GM19238 (cell line): ENCODE measurements at regions not wholly inside any gene's neighbourhood (a gene's known extent, or its start where the extent isn't known, plus 50 kb on each side); places are given as distances from the start of the nearest gene placed in this dataset.
A peak's percentile ranks its signal among the peaks of the same experiment; 100 is the strongest.

ENCODE experiments used
- DNase-seq: peaks from one replicate; pipeline ENCODE4 v3.0.0; 2011; ENCODE audit warnings: low spot score; ENCODE audit not compliant: insufficient read length

DNA sequence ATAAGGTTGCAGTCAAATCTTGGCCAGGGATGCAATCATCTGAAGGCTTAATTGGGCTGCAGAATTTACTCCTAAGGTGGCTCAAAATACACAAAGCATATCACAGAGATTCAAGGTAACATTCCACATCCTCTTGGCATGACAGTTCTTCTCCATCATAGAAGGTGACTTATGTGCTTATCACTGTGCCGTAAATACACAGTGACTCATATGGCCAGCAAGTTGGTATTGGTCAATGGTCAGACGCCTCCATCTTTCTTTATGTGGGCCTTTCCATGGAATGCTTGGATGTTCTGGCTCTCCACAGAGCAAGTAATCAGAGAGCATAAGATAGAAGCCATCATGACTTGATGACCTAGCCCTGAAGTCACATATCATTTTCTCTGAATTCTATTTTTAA is 168.8 kb upstream of the ST8SIA2 start:
- no peak for DNase-seq

DNA sequence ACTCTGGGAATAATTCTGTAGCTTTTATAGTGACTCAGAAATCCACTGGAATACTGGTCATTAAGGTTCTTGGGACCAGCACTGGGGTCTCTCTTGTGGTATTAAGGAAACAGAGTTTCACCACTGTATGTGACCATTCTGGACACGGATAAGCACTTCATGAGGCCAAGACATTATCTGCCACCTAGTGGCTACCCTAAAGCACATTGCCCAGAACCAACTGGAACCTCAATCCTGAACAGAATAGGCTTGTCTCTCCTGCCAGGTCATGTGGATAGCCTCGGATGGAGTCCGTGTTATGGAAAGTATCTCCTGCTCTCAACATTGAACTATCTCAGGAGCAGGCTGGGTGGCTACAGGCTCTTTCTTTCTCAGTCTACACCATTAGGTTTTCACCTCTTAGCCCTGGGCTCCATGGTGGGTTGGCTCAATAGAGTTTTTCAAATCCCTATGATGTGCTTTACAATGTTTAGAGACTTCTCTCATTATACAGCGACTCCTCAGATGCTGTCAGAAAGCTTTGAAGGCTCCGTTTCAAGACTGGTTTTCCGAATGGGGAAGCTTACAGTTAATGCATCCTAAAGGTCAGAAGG is 167.6 kb upstream of the ST8SIA2 start:
- no peak for DNase-seq

DNA sequence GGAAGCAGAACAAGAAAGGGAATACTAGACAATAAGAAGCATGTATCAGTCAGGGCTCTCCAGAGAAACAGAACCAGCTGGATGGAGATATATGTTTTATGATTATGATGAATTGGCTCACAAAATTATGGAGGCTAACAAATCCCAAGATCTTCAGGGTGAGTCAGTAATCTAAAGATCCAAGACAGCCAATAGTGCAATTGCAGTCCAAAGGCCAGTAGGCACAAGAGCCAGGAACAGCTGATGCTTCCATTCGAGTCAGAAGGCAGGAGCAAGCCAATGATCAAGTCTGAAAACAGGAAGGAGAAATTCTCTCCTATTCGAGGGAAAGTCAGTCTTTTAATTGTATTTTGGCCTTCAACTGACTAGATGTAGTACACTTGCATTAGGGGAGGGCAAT is 164.9 kb upstream of the ST8SIA2 start:
- DNase-seq, result no peak

DNA sequence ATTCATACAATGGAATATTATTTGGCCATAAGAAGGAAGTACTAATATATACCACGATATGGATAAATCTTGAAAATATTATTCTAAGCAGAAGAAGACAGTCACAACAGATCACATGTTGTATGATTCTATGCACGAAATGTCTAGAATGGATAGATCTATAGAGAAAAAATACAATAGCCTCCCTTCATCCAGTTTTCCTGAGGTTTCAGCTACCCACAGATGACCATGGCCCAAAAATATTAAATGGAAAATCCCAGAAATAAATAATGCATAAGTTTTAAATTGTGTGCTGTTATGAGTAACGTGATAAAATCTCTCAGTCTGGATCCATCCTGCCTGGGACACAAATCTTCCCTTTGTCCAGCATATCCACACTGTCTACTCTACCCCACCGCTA is 162.2 kb upstream of the ST8SIA2 start:
- DNase-seq, result no peak

DNA sequence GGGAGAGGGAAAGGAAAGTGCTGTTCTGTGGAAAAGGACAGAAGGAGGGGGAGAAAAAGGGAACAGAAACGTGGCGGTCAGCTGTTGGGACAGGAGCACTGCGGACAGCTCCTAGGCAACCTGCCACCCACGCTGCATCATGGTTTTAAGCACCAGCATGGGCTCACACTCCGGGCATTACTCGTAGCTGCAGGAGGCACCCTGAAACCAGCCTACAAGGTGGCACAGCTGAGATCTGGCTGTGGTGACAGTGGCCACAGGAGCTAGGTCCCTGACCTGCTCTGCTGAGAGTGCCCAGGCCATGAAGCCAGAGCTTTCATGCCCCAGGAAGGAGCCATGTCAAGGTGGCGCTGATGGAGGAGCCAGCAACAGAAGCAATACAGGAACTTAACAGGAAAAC is 161.4 kb upstream of the ST8SIA2 start:
- DNase-seq, result no peak

DNA sequence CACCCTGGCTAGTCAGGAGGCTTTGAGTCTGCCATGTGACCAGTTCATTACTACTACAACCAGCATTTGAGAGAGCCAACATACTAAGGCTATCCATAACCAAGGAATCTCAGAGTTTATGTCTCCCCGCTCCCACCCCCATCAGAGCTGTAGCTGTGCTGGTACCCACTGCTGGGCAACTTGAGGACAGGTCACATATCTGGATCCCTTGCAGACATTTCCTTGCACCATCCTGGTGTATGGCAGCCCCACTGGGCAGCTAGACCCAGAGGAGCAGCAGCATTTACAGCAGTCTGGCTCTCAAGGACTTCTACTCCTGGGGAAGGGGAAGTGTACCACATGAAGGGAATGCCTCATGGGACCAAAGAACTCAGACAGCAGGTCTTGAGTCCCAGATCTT is 160.8 kb upstream of the ST8SIA2 start:
- no peak for DNase-seq

DNA sequence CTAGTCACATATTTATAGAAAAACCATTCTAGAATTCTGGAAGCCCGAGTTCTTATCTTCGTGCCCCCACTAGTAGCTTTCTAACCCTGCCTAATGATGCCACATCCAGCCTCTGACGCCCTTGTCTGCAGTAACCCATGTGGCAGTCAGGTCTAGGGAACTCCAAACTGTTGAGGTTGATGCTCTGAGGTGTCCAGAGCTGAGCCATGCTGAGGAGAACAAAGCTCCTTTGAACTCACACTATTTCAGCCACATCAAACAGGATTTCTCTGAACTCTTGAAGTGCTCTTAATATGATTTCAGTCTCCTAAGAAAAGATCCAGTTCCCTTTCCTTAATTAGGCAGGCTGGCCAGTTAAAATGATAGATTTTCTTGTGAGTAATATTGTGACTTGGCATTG is 150.5 kb upstream of the ST8SIA2 start:
- no peak for DNase-seq

DNA sequence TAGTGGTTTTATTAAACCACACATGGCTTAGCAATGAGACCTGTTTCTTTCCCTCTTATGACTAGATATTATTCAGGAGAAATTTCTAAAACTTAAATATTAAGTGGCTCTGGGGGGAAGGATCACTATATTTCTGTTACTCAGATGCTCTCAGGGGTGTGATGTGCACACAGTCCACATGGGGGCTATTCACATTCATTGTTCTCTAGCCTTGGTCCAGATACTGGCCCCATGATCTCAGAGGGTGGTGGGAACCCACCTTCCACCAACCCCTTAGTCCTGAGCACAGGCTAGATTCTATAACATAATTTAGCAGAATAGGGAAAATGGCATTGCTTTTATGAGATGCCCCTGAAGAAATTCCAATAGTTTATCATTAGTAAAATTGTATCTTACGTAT is 149.0 kb upstream of the ST8SIA2 start:
- DNase-seq, result no peak

DNA sequence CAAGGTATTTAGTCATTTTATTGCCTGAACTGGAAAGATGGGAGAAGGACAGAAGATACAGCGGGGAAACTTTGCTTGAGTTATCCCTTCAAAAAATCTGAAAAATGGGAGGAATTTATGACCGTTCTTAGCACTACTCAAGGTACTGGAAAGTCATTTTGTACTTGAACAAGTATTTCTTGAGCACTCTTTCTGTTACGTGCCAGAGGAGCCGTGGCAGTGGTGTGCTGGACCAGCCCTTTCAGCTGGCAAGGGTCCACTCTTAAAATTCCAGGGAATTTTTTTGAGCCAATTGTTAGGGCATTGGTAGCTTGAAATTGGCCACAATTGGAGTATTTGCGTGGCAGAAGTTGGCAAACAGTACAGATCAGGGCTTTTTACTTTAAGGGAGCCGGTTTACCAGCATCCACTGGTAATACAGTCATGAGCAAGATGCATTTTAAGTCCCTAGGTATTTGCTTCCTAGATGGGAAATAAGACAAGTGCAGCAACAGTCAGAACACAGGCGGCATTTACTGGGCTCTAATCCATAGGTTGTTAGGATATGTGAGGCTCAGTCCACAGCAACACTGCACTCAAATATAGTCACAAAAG is 145.9 kb upstream of the ST8SIA2 start:
- DNase-seq, result no peak

DNA sequence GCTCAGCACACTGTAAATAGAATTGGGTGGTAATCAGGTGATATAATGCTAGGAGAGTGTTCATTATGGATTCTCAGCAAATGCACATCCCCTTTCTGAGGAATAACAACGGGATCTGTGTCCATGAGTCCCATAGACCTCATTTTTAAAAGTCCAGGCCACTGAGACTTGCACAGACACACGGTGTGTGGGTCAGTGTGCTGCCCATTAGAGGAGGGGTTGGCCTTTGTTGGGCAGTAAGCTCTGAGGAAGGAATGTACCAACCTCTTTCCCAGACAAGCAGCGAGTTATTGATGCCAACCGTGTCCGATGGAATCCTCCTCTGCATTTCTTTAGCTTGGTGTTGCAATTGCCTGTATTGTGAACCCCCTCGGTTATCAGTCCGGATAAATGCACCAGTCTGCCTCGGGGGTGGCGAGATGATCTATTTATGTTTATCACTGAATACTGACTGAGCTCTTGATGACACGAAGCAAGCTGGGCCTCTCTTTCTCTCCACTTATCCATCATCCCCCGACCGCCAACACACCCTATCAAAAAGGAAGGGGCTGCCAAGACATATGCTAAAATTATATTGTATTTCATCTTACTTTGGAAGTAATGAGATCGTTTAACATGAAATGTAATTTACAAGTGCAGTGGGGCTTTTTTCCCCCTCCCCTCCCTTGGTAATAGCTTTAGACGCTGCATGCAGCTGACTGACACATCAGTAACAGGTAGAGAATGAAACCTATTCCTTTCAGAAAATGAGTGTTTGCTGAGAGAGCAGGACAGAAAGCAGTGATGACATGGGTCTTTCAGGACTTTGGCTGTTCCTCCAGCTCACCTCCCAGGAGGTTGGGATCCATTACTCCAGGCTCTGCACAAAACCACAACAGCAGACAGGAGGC is 126.6 kb upstream of the ST8SIA2 start:
- DNase-seq, result no peak

DNA sequence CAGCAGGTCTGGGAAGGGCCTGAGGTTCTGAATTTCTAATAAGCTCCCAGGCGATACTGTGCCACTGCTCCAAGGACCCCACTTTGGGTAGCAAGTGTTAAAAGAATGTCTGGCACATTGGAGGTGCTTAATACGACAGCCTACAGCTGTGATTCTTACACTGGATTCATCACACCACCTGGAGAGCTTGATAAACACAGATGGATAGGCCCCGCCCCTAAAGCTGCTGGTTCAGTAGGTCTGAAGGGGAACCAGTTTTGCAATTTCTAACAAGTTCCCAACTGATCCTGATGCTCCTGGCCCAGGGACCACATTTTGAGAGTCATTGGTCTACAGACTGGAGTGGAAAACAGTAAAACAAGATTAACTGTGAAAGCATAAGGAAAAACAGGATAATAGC is 124.8 kb upstream of the ST8SIA2 start:
- no peak for DNase-seq

DNA sequence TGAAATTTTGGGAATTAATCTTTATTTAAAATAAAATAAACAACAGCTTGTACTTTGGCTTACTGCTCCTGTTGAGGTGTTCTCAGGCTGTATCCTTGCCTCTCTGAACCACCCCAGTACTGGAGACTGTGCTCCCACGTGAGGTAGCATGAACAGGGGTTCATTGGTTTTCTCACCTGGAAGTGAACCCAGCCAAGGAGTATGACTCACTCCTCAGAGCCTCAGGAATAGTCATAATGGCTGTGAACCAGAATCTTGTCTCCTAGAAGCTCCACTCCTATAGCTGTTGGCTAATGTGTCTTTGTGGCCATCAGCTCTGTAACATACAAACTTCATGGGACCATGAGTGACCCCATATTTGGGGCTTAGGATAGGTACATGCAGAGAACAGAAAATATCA is 122.5 kb upstream of the ST8SIA2 start:
- no peak for DNase-seq

DNA sequence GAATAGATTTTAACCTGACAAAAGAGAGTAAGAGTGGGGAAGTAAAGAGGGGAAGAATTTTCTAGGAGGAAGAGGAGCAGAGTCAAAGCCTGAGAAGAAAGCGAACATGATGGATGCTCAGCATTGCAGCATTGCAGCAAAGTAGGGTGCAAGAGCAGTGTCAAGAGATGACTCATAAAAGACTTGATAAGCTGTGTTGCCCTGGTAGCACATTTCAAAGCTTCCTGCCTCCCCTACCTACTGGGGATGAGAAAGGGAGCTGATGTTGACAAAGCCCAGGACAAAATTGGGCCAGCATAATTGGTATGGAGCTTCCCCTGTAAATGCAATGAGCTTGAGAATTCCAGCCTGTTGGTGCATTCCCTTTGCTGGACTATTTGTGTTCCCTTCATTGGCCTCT is 121.6 kb upstream of the ST8SIA2 start:
- DNase-seq, result no peak

DNA sequence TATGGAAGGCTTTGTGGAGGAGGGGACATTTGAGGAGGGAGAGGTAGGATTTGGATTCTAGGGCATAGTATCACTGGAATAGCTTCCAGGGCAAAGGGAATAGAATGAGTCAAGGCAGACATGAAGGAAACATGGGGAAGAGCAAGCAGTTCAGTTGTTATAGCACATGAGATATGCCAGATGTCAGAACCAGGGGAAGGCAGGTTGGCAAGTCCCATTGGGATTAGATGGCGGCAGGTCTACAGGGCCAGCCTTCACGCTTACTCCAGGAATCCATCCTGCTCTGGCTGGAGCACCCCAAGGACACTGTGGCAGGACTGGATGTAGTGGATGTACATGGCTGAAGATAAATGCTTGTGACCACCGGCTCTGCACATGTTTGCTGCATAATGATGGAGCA is 120.4 kb upstream of the ST8SIA2 start:
- DNase-seq, result no peak

DNA sequence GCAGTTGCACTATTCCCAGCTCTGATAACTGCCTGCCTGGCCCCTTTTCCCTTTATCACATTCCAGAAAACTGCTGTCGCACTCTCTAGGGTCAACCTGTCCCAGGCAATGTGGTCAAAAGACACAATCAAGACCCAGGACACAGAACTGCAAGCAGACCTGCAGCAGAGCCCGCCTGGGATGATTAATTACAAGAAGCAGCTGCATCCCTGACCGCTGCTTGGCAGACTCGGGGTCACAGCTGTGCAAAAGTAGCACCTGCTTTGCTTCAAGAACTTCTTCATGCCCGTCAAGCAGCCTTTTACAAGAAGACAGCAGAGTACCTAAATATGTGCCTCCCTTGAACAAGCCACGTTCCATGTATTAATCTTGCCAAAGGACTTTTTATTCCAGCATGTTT is 120.0 kb upstream of the ST8SIA2 start:
- DNase-seq, result no peak

DNA sequence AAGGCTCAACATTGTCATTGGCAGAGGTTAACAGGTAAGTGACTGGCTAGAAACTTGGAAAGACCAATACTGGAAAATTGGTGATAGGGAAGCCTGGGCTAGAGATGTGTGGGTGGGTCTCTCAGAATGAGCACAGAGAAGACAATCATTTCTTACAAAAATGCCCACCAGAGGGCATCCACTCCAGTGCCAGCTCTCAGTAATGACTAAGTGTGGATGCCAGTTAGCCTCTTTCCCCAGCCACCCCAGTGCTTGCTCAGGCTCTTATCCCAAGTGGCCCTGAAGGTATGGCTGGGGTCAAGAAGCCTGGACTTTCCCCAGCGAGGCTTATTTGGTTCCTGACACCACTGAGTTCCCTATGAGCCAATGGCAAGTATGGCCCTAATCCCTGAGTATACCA is 115.9 kb upstream of the ST8SIA2 start:
- no peak for DNase-seq

DNA sequence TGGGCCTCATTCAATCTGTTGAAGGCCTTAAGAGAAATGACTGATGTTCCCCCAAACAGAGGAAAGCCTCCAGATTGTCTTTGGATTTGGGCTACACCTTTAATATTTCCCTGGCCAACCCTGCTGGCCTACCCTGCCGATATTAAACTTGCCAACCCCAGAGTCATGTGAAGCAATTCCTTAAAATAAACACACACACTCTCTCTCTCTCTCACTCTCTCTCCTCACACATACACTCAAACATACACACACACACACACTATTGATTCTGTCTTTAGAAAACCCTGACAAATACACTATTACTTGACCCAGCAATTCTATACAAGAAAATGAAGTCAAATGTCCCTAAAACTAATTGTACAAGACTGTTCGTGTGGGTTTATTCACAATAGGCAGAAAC is 109.9 kb upstream of the ST8SIA2 start:
- no peak for DNase-seq

DNA sequence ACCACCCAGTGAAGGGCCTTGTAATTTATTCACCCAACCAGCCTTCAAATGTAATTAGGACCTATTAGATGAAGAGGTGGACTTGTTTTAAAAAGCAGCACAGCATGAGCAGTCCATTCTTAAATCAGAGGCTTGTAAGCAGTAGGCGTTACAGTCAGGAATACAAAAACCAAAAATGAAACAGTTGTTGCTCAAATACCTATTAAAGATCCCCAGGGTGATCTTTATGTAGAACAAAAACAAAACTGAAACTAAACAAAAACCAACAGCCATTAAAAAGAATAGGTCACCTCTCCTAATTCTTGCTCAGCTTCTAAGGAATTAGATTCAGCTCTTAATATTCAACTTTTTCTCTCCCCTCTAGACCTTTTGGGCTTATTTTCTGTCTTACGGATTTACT is 104.9 kb upstream of the ST8SIA2 start:
- DNase-seq, result peak; percentile 34

DNA sequence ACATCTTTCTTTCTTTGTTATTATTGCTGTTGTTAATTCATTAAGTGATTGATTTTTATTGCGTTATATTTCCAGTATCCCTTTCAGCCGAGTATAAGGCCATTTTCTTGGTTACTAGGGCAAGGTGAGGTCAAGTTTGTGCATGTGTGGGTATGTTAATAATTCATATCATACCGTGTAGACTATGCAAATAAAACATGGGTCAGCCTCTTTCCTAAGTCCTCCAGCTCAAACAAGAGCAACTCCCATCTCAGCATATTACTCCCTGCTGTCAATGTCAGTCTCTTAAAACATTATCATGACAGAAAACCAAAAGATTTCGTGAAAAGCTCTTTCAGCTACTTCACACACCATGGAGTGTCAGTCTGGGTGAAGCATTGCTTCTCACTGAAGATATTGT is 103.9 kb upstream of the ST8SIA2 start:
- no peak for DNase-seq

DNA sequence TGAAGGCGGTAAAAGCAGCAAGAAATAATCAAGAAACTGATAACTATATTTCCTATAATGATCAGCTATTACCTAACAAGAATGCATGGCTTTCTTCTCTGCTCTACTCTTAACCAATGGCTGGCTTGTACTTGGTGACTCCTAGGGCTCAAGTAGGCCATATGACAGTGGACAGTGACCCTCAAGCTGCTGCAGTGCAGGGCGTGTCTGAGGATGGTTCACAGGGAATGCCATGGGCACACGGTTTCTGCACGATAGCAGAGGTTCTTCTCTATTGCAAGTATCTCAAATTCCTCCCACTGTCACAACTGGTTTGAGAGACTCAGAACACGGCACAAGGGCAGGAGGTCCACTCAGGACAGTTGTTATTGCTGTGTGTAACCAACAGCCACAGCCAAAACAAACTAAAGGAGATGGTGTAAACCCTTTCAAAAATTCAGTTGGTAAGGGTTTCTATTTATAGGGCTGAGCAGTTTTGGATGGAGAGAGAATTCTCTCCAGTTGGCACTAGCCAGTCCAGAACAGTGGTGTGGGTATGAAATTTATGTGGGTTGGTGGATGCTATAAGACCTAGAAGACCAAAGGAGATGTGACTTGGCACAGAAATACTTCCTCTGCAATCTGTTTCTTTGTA is 103.2 kb upstream of the ST8SIA2 start:
- no peak for DNase-seq

DNA sequence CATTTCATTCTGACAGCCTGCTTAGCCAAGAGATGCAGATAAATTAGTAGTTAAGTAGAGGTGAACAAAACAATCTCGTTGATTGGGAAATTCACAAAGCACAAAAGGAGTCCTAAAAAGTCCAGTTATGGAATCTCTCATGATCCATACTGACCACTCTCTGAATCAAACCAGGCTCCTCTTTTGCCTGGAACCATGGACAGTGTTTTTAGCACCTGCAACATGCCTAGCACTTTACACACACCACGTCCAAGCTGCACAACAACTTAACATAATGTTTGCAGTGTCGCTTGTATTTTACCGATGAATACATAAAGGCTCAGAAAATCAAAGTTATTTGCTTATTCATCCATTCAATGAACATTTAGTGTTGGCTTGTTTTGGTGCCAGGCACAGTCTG is 101.8 kb upstream of the ST8SIA2 start:
- DNase-seq, result no peak

DNA sequence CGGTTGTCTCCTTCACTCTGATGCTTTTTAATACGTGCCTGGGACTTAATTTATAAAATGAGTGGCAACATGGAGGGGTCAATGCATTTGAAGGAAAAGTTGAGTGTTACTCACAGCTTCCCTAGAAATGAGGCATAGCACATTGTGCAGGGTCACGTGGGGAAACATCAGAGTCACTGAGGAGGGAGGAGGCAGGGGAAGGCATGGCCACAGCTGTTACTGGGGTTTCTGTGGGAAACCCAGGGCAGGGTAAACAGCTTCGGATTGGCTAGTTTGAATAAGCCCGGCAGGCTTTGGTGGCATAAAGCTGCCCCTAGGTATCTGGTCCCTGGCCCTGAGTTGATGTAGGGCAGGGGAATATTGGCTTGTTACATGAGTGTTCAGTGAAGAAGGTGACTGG is 98.9 kb upstream of the ST8SIA2 start:
- DNase-seq, result no peak
